WTC11 (cell line): ENCODE measurements at regions not wholly inside any gene's neighbourhood (a gene's known extent, or its start where the extent isn't known, plus 50 kb on each side); places are given as distances from the start of the nearest gene placed in this dataset.

Source experiments
- AFF4 ChIP-seq: sonication (generic); formaldehyde crosslinking; IDR thresholded peaks from 2 replicates; pipeline ENCODE4 v1.8.1; 2023; ENCODE audit warnings: mild to moderate bottlenecking, missing genetic modification reagents, borderline replicate concordance
- ATF1 ChIP-seq: sonication (generic); formaldehyde crosslinking; IDR thresholded peaks from 2 replicates; pipeline ENCODE4 v1.8.1; 2023; ENCODE audit warnings: mild to moderate bottlenecking, moderate library complexity, missing genetic modification reagents
- CTCF ChIP-seq: fragments of 200-600 bp; IDR thresholded peaks from 2 replicates; pipeline ENCODE4 v1.8.0; 2022; ENCODE audit warnings: antibody characterized with exemption
- JUN ChIP-seq: sonication (generic); formaldehyde crosslinking; IDR thresholded peaks from 2 replicates; pipeline ENCODE4 v1.8.0; 2023; ENCODE audit warnings: mild to moderate bottlenecking, missing genetic modification reagents
- SP1 ChIP-seq: sonication (generic); formaldehyde crosslinking; conservative IDR thresholded peaks from 2 replicates; pipeline ENCODE4 v1.8.1; 2022; ENCODE audit warnings: missing genetic modification reagents

GRCh38 chr4:181528570-181529184, 714.5 kb upstream of the TENM3 start:
- TF ChIP-seq CTCF (peak; percentile 84), SP1 (CRISPR knock-in tag) (no peak), ATF1 (CRISPR knock-in tag) (no peak), AFF4 (CRISPR knock-in tag) (no peak), JUN (CRISPR knock-in tag) (no peak)
